Spleen (tissue), 11 donors: ENCODE measurements at regions not wholly inside any gene's neighbourhood (a gene's known extent, or its start where the extent isn't known, plus 50 kb on each side); places are given as distances from the start of the nearest gene placed in this dataset.

Experiments
- DNase-seq: peaks from one replicate; pipeline ENCODE4 v3.0.0-alpha.2; 2020
- H3K27ac ChIP-seq, 8 donors: fragments of 200-600 bp; sonication (generic) in 7 of 8; 1 replicate in 4 of 8; 2 replicates in 4 of 8; pipeline versions ENCODE4 v1.5.0 to v1.8.0; 2016 to 2021; ENCODE audit warnings: inconsistent platforms in 4 of 8, mild to moderate bottlenecking in 4 of 8, moderate library complexity in 1 of 8
- H3K27me3 ChIP-seq, 7 donors: fragments of 200-600 bp; sonication (generic) in 6 of 7; replicated peaks in 1 of 7; 1 replicate in 4 of 7; 2 replicates in 3 of 7; pipeline versions ENCODE4 v1.5.0 to v1.8.0; 2016 to 2021; ENCODE audit warnings: inconsistent platforms in 3 of 7, mild to moderate bottlenecking in 1 of 7
- H3K36me3 ChIP-seq, 6 donors: fragments of 200-600 bp; sonication (generic) in 5 of 6; 1 replicate in 4 of 6; 2 replicates in 2 of 6; pipeline versions ENCODE4 v1.5.0 to v1.8.0; 2016 to 2021; ENCODE audit warnings: inconsistent platforms in 2 of 6
- H3K4me1 ChIP-seq, 6 donors: fragments of 200-600 bp; sonication (generic) in 5 of 6; 1 replicate in 3 of 6; 2 replicates in 3 of 6; pipeline versions ENCODE4 v1.5.0 to v1.8.0; 2016 to 2021; ENCODE audit warnings: inconsistent platforms in 3 of 6
- H3K4me3 ChIP-seq, 8 donors: fragments of 200-600 bp; sonication (generic) in 7 of 8; 1 replicate in 4 of 8; 2 replicates in 4 of 8; pipeline versions ENCODE4 v1.5.0 to v1.8.0; 2016 to 2021; ENCODE audit warnings: inconsistent platforms in 4 of 8, mild to moderate bottlenecking in 4 of 8, moderate library complexity in 2 of 8
- H3K9me3 ChIP-seq, 8 donors: fragments of 200-600 bp; sonication (generic) in 7 of 8; 1 replicate in 4 of 8; 2 replicates in 4 of 8; pipeline versions ENCODE4 v1.5.0 to v1.8.0; 2016 to 2021; ENCODE audit warnings: inconsistent platforms in 4 of 8
- CTCF ChIP-seq, 11 experiments: fragments of 200-600 bp in 7 of 11; fragments of 450-650 bp in 4 of 11; sonication (generic) in 4 of 11; IDR thresholded peaks in 8 of 11; conservative IDR thresholded peaks in 3 of 11; 1 replicate in 7 of 11; 2 replicates in 4 of 11; pipeline versions ENCODE4 v1.4.0 to v1.8.0; 2016 to 2021; ENCODE audit warnings: antibody characterized with exemption in 11 of 11, inconsistent platforms in 4 of 11, mild to moderate bottlenecking in 1 of 11
- POLR2A ChIP-seq, 3 donors: fragments of 450-650 bp; IDR thresholded peaks; one replicate each; pipeline ENCODE4 v1.5.1; 2017; ENCODE audit warnings: antibody characterized with exemption in 3 of 3, mild to moderate bottlenecking in 1 of 3
- POLR2AphosphoS5 ChIP-seq, 3 donors: sonication (generic); formaldehyde crosslinking; IDR thresholded peaks; one replicate each; pipeline ENCODE4 v1.5.1; 2017; ENCODE audit warnings: antibody characterized with exemption in 3 of 3
- WGBS, 5 donors: extraction: QIAGEN DNeasy Blood & Tissue Kit in 3 of 5; methylation state at CpG; one replicate each; pipeline versions ENCODE4 v1.1.5 to v1.1.7; 2013 to 2018; 5-methylcytosine and 5-hydroxymethylcytosine counted together
- intact Hi-C: fragments of 100-400 bp; cut with DNase I; formaldehyde crosslinking; loops from one replicate; pipeline ENCODE4 v1.15.0; 2023; ENCODE audit warnings: low total_unique reads
- donor health status: healthy with polysubstance abuse.
- donor health status: DM: no; HTN: no; CAD: no; lungs with moderate emphysema.
- donor health status: DM: no; HTN: no; CAD: no.
- donor health status: Bipolar disorder and iron deficiency.
- donor health status: healthy.
- donor health status: DM: no; HTN: no; CAD: no.
- donor health status: DM: yes; HTN: yes; CAD: no.

- peaks cover 0 to 6% (median 0%) of the 10 kb centered on the region in 8 donors for H3K9me3 ChIP-seq
- WGBS, 5 donors: 92 to 100% (median 94%) methylated on average over 2 of the region's 2 CpGs
- H3K4me1 ChIP-seq: no peaks in the 10 kb centered on the region
- H3K27me3 ChIP-seq: peaks cover 0 to 13% (median 0%) of the 10 kb centered on the region in 7 donors
- DNase-seq: no peak
- no peak overlapping the region for H3K4me3 ChIP-seq
- intact Hi-C loops: no loop called here
- no peak overlapping the region for H3K27ac ChIP-seq
- TF ChIP-seq POLR2AphosphoS5 (IDR thresholded peaks at IDR 0.05) (no peak), CTCF (IDR thresholded peaks at IDR 0.05 in 8 of 11, conservative IDR thresholded peaks at IDR 0.05 in 3 of 11) (no peak), POLR2A (IDR thresholded peaks at IDR 0.05) (no peak)
- H3K36me3 ChIP-seq: no peaks in the 10 kb centered on the region
Observed at GRCh38 chr6:1022719-1023118, 289.2 kb upstream of the FOXQ1 start.

- WGBS, 5 donors: 79 to 88% (median 85%) methylated on average over 2 of the region's 2 CpGs
- intact Hi-C loops: no loop called here
- Histone ChIP-seq H3K36me3 (no peaks in the 10 kb centered on the region), H3K4me1 (no peaks in the 10 kb centered on the region), H3K4me3 (no peak overlapping the region), H3K27ac (no peak overlapping the region), H3K27me3 (peaks cover 0 to 8% (median 0%) of the 10 kb centered on the region in 7 donors), H3K9me3 (peaks cover 0 to 6% (median 0%) of the 10 kb centered on the region in 8 donors)
- TF ChIP-seq CTCF (IDR thresholded peaks at IDR 0.05 in 8 of 11, conservative IDR thresholded peaks at IDR 0.05 in 3 of 11) (no peak), POLR2A (IDR thresholded peaks at IDR 0.05) (no peak), POLR2AphosphoS5 (IDR thresholded peaks at IDR 0.05) (no peak)
- no peak for DNase-seq
Observed at GRCh38 chr6:1020837-1021236, 291.1 kb upstream of the FOXQ1 start.

- Histone ChIP-seq H3K9me3 (peaks cover 0 to 6% (median 0%) of the 10 kb centered on the region in 8 donors), H3K36me3 (no peaks in the 10 kb centered on the region), H3K27me3 (peaks cover 0 to 8% (median 0%) of the 10 kb centered on the region in 7 donors), H3K4me3 (no peak overlapping the region), H3K27ac (no peak overlapping the region), H3K4me1 (no peaks in the 10 kb centered on the region)
- WGBS, 5 donors: 84 to 93% (median 88%) methylated on average over 6 of the region's 6 CpGs
- intact Hi-C loops: no loop called here
- TF ChIP-seq CTCF (IDR thresholded peaks at IDR 0.05 in 8 of 11, conservative IDR thresholded peaks at IDR 0.05 in 3 of 11) (no peak), POLR2AphosphoS5 (IDR thresholded peaks at IDR 0.05) (no peak), POLR2A (IDR thresholded peaks at IDR 0.05) (no peak)
- no peak for DNase-seq
Observed at GRCh38 chr6:1020133-1020532, 291.8 kb upstream of the FOXQ1 start.

GRCh38 chr6:1018041-1018440 lies 293.9 kb upstream of the FOXQ1 start:
- intact Hi-C loops: no loop called here
- no peak for DNase-seq
- WGBS, 5 donors: 78 to 86% (median 84%) methylated on average over 3 of the region's 3 CpGs
- Histone ChIP-seq H3K36me3 (no peaks in the 10 kb centered on the region), H3K27ac (no peak overlapping the region), H3K4me1 (no peaks in the 10 kb centered on the region), H3K4me3 (no peak overlapping the region), H3K9me3 (peaks cover 0 to 15% (median 0%) of the 10 kb centered on the region in 8 donors), H3K27me3 (no peaks in the 10 kb centered on the region)
- TF ChIP-seq POLR2A (IDR thresholded peaks at IDR 0.05): no peak
- no peak for TF ChIP-seq CTCF (IDR thresholded peaks at IDR 0.05 in 8 of 11, conservative IDR thresholded peaks at IDR 0.05 in 3 of 11)
- TF ChIP-seq POLR2AphosphoS5 (IDR thresholded peaks at IDR 0.05): no peak
